ENCODE measurements at regions not wholly inside any gene's neighbourhood (a gene's known extent, or its start where the extent isn't known, plus 50 kb on each side); places are given as distances from the start of the nearest gene placed in this dataset.

DNA sequence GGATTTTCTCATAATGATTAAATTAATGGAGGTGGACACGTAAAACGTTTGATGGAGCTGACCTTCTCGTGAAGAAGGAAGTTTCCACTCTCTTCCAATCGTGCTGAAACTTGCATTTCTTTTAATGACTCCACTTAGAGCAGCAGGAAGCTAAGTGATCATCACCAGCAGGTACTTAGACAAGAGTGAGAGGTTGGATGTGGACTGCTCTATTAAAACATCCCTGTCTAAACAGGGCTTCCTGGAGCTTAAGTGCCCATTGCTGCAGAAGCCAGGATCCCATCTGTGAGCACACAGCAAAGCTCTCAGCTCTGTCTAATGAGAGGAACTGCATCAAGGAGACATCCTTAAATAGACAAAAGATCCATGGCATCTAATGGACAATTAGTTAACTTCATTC, 1539.5 kb upstream of the CELF4 start:
- H3K4me1 ChIP-seq = no peaks in the 10 kb centered on the region
- ATAC-seq (ENCODE audit: low FRiP score in 2 of 2) = no peak
- WGBS, 2 donors = 55 to 76% methylated on average over 4 of the region's 4 CpGs

DNA sequence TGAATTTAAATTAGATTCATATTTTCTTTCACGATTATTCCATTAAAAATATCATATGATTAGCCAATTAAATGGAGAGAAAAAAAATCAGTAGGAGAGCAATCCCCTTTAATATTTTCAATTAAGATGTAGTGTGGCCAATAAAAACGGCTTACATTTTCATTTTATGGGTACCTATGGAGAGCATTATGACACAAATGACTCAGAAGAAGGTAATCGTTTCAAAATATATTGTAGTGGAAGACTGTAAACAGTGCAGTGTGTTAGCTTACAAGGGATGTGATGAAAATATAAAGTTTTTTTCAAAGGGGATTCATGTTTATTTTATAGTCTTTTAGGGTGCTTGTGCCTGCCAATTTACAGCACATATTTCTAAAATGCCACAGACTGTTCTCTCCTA, 1507.4 kb upstream of the CELF4 start:
- TF ChIP-seq POLR2A (IDR thresholded peaks at IDR 0.05) = no peak
- TF ChIP-seq POLR2AphosphoS5 (IDR thresholded peaks at IDR 0.05) = no peak
- no peak for TF ChIP-seq EP300 (IDR thresholded peaks at IDR 0.05)
- TF ChIP-seq, protein P1, sequence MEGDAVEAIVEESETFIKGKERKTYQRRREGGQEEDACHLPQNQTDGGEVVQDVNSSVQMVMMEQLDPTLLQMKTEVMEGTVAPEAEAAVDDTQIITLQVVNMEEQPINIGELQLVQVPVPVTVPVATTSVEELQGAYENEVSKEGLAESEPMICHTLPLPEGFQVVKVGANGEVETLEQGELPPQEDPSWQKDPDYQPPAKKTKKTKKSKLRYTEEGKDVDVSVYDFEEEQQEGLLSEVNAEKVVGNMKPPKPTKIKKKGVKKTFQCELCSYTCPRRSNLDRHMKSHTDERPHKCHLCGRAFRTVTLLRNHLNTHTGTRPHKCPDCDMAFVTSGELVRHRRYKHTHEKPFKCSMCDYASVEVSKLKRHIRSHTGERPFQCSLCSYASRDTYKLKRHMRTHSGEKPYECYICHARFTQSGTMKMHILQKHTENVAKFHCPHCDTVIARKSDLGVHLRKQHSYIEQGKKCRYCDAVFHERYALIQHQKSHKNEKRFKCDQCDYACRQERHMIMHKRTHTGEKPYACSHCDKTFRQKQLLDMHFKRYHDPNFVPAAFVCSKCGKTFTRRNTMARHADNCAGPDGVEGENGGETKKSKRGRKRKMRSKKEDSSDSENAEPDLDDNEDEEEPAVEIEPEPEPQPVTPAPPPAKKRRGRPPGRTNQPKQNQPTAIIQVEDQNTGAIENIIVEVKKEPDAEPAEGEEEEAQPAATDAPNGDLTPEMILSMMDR (IDR thresholded peaks at IDR 0.05) = no peak
- no peak for ATAC-seq (ENCODE audit: low FRiP score in 2 of 2)

More for the DNA sequence above, 1539.5 kb upstream of the CELF4 start:
- H3K4me3 ChIP-seq = no peak overlapping the region
- H3K9me3 ChIP-seq = no peaks in the 10 kb centered on the region
- no peaks in the 10 kb centered on the region for H3K27me3 ChIP-seq
- no peak for DNase-seq
- TF ChIP-seq EP300 (IDR thresholded peaks at IDR 0.05) (no peak), POLR2AphosphoS5 (IDR thresholded peaks at IDR 0.05) (no peak), POLR2A (IDR thresholded peaks at IDR 0.05) (no peak)
- TF ChIP-seq, protein P1 (IDR thresholded peaks at IDR 0.05) = no peak
- no peaks in the 10 kb centered on the region for H3K36me3 ChIP-seq
- H3K27ac ChIP-seq = no peak overlapping the region

DNA sequence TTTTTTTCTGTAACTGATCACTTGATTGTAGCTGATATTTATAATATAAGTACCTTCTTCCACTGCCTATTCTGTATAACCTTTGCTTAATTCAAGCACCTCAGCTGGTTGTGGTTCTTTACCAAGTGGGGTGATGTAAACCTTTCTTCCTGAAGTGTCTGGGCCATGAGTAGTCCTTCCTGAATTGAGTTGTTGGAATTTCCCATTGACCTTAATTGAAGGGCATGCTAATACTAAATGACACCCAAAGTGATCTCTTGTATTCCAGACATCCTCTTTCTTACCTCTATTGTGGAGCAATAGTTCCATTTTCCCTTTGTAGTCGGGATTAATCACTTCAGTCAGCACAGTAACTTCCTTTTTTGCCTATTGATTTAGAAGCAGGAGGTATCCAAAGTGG, 1496.8 kb upstream of the CELF4 start:
- Histone ChIP-seq H3K36me3 (no peaks in the 10 kb centered on the region), H3K9me3 (no peaks in the 10 kb centered on the region), H3K27me3 (no peaks in the 10 kb centered on the region), H3K4me3 (no peak overlapping the region), H3K27ac (no peak overlapping the region), H3K4me1 (no peaks in the 10 kb centered on the region)
- 40 to 63% methylated on average over 1 of the region's 1 CpG for WGBS, 2 donors
- no peak for DNase-seq
- no peak for ATAC-seq (ENCODE audit: low FRiP score in 2 of 2)
- TF ChIP-seq EP300 (IDR thresholded peaks at IDR 0.05) (no peak), POLR2A (IDR thresholded peaks at IDR 0.05) (no peak), POLR2AphosphoS5 (IDR thresholded peaks at IDR 0.05) (no peak)
- TF ChIP-seq, protein P1 (IDR thresholded peaks at IDR 0.05) = no peak

More for the DNA sequence above, 1507.4 kb upstream of the CELF4 start:
- H3K4me1 ChIP-seq = no peaks in the 10 kb centered on the region
- H3K36me3 ChIP-seq = no peaks in the 10 kb centered on the region
- H3K4me3 ChIP-seq = no peak overlapping the region
- WGBS, 2 donors = 67 to 75% methylated on average over 3 of the region's 3 CpGs
- no peak overlapping the region for H3K27ac ChIP-seq
- H3K9me3 ChIP-seq = no peaks in the 10 kb centered on the region
- no peaks in the 10 kb centered on the region for H3K27me3 ChIP-seq
- no peak for DNase-seq

DNA sequence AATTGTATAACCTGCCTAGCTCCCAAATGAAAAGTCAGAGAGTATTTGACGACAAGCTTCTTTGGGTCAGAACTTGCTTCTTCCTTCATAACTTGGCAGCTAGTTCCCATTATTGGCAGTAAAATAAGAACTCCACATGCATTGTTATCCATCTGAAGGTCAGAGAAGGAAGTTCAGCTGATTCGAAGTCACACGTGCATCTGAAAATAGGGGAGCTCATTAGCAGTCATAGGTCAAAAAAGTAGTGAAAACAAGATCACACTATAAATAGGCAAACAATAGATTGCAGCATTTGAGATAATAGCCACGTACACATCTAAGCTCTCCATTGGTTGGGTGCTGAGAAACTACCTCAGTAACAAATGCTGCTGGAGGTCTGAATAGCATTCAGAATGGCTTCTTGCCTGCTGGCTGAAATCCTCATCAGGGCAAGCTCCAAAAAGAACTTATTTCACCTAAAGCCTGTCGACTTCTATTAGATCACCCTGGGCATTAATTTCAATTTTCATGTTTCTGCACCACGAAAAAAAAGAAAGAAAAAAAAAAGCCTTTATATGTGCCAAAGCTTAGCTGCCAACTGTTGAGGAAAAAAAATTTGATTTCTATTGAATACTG, 1492.9 kb upstream of the CELF4 start:
- Histone ChIP-seq H3K4me3 (no peak overlapping the region), H3K4me1 (no peaks in the 10 kb centered on the region), H3K36me3 (no peaks in the 10 kb centered on the region), H3K27ac (no peak overlapping the region), H3K9me3 (no peaks in the 10 kb centered on the region), H3K27me3 (no peaks in the 10 kb centered on the region)
- ATAC-seq (ENCODE audit: low FRiP score in 2 of 2) (no peak), DNase-seq (no peak)
- TF ChIP-seq, protein P1 (IDR thresholded peaks at IDR 0.05) = no peak
- TF ChIP-seq EP300 (IDR thresholded peaks at IDR 0.05) (no peak), POLR2A (IDR thresholded peaks at IDR 0.05) (no peak), POLR2AphosphoS5 (IDR thresholded peaks at IDR 0.05) (no peak)
- 65 to 72% methylated on average over 6 of the region's 6 CpGs for WGBS, 2 donors

DNA sequence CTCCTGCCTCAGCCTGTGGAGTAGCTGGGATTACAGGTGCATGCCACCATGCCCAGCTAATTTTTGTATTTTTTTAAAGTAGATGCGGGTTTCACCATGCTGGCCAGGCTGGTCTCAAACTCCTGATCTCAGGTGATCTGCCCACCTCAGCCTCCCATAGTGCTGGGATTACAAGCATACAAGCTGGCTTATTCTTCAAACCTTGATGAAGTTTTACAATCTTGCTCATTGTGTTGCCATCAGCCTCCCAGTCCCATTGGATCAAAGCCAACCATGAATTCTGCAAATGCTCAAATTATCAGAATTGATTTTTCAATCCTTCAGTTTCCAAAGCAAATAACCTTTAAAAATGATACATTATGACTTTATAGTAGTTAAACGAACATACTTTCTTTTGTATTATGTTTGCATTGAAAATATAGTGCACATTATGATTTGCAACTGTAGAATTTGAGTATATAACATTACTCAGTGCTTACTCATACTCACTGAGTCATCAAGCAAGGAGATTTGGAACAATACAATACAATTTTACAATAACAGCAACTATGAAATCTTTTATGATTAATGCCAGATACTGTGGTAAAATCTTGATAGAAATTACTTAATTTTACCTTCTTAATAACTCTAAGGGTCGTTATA, 1491.9 kb upstream of the CELF4 start:
- no peak for ATAC-seq (ENCODE audit: low FRiP score in 2 of 2)
- WGBS, 2 donors = 74 to 77% methylated on average over 3 of the region's 3 CpGs
- Histone ChIP-seq H3K9me3 (no peaks in the 10 kb centered on the region), H3K27ac (no peak overlapping the region), H3K27me3 (no peaks in the 10 kb centered on the region), H3K4me3 (no peak overlapping the region), H3K4me1 (no peaks in the 10 kb centered on the region), H3K36me3 (no peaks in the 10 kb centered on the region)
- no peak for DNase-seq
- TF ChIP-seq POLR2A (IDR thresholded peaks at IDR 0.05) = no peak
- no peak for TF ChIP-seq EP300 (IDR thresholded peaks at IDR 0.05)
- no peak for TF ChIP-seq POLR2AphosphoS5 (IDR thresholded peaks at IDR 0.05)
- TF ChIP-seq, protein P1 (IDR thresholded peaks at IDR 0.05) = no peak
